Ovary (tissue), 3 donors: ENCODE measurements at regions not wholly inside any gene's neighbourhood (a gene's known extent, or its start where the extent isn't known, plus 50 kb on each side); places are given as distances from the start of the nearest gene placed in this dataset.

Experiments used
- EP300 ChIP-seq: sonication (generic); formaldehyde crosslinking; IDR thresholded peaks from one replicate; pipeline ENCODE4 v1.6.1; 2017; ENCODE audit warnings: antibody characterized with exemption
- POLR2A ChIP-seq: fragments of 450-650 bp; IDR thresholded peaks from one replicate; pipeline ENCODE4 v1.6.1; 2017; ENCODE audit warnings: antibody characterized with exemption, mild to moderate bottlenecking, moderate library complexity
- TF ChIP-seq, protein P1 (sequence below), 3 donors: fragments of 450-650 bp in 2 of 3; fragments of 200-600 bp in 1 of 3; IDR thresholded peaks; one replicate each; pipeline versions ENCODE4 v1.5.1 to v1.8.0; 2016 to 2022; ENCODE audit warnings: antibody characterized with exemption in 3 of 3, mild to moderate bottlenecking in 1 of 3
- donor health status: DM: no; HTN: no; CAD: no.

DNA sequence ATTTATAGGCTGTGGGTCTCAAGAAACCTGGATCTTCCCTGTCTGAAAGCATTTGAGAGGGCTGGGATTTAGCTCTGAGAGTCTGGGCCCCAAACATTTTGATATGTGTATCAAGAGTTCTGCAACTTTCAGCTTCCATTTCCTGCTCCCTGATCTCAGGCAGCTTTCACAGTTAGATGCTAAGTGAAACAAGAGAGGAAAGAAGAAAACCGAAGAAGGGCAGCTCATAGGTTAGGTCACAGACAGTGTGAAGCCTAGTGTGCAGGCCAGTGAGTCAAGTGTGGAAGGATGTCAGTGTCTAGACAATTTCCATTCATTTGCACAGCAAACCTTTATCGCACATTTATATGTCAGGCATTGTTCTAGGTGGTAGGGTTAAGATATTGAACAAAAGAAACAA lies 173.6 kb upstream of the PROK2 start:
- TF ChIP-seq, protein P1, sequence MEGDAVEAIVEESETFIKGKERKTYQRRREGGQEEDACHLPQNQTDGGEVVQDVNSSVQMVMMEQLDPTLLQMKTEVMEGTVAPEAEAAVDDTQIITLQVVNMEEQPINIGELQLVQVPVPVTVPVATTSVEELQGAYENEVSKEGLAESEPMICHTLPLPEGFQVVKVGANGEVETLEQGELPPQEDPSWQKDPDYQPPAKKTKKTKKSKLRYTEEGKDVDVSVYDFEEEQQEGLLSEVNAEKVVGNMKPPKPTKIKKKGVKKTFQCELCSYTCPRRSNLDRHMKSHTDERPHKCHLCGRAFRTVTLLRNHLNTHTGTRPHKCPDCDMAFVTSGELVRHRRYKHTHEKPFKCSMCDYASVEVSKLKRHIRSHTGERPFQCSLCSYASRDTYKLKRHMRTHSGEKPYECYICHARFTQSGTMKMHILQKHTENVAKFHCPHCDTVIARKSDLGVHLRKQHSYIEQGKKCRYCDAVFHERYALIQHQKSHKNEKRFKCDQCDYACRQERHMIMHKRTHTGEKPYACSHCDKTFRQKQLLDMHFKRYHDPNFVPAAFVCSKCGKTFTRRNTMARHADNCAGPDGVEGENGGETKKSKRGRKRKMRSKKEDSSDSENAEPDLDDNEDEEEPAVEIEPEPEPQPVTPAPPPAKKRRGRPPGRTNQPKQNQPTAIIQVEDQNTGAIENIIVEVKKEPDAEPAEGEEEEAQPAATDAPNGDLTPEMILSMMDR (IDR thresholded peaks at IDR 0.05): no peak
- no peak for TF ChIP-seq POLR2A
- TF ChIP-seq EP300: no peak
